ENCODE measurements at regions not wholly inside any gene's neighbourhood (a gene's known extent, or its start where the extent isn't known, plus 50 kb on each side); places are given as distances from the start of the nearest gene placed in this dataset.

GRCh38 chr2:240364582-240364960 is 70.9 kb upstream of the GPC1 start:
- DNase-seq: no peak

DNA sequence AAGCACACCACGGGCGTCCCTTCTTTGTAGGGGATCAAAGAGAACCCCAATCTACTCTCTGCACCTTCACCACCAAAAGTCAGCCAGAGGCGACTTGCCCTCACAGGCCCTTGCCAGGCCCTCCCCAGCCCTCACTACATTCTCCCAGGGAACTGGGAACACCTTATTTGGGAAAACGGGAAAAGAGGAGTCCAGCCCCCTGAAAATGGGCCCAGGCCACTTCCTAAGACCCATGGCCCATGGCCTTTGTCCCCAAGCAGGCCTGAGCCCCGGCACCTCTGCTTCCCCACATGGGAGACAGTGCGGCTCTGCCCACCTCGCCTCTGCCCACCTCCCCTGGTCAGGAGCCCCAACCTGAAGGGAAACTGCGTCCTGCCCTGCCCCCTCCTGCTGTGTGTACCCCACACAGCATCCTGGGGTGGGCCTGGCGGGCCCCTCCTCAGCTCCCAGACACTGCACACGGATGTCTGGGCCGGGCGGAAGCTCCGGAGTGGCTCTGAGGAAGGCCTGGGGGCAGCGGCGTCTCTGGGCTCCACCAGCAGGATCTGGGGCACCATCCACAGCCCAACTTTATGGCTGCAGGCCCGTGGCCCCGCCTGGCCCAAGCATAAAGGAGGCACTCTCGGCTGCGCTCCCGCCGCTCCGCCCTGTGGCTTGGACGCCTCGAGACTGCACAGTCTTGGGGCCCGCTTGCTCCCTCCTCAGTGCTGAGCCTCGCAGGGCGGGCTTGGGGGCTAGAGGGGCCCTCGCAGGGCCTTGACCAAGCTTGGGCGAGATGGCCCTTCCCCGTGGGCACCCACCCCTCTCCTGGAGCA is 70.3 kb upstream of the GPC1 start:
- DNase-seq: no peak

DNA sequence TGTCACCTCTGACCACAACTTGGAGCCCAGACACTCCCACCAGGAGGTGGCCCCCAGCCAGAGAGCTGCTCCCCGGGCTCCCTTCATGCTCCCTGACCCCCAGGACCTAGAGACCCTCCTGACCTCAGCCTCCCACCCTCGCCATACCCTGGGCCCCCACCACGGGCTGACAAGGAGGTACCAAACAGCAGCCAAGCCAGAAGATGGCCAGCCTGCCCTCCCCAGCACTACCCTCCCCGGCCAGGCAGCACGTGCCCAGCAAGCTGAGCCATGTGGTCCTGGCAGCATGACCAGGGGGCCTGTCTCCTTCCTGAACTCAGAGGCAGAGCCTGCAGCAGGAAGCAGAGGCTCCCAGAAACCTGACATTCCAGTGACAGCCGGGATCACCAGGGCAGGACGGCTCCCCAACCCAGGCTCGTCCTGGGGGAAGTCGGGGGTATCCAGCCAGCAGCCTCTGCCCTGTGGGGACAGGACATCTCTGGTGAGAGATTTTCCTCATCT is 69.4 kb upstream of the GPC1 start:
- DNase-seq: no peak

DNA sequence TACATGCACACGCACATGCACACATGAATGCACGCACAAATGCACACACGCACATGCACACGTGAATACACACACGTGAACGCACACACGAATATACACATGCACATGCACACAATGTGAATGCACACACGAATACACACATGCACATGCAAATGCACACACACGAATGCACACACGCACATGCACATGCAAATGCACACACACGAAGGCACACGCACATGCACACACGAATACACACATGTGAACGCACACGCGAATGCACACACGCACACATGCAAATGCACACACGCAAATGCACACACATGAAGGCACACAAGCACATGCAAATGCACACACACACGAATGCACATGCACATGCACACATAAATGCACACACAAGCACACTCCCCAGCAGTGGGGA is 68.6 kb upstream of the GPC1 start:
- no peak for DNase-seq

GRCh38 chr2:240367721-240368120 is 67.7 kb upstream of the GPC1 start:
- no peak for DNase-seq

GRCh38 chr2:240368781-240369331 is 66.6 kb upstream of the GPC1 start:
- DNase-seq: no peak

GRCh38 chr2:240369335-240369734 is 66.1 kb upstream of the GPC1 start:
- DNase-seq: no peak

DNA sequence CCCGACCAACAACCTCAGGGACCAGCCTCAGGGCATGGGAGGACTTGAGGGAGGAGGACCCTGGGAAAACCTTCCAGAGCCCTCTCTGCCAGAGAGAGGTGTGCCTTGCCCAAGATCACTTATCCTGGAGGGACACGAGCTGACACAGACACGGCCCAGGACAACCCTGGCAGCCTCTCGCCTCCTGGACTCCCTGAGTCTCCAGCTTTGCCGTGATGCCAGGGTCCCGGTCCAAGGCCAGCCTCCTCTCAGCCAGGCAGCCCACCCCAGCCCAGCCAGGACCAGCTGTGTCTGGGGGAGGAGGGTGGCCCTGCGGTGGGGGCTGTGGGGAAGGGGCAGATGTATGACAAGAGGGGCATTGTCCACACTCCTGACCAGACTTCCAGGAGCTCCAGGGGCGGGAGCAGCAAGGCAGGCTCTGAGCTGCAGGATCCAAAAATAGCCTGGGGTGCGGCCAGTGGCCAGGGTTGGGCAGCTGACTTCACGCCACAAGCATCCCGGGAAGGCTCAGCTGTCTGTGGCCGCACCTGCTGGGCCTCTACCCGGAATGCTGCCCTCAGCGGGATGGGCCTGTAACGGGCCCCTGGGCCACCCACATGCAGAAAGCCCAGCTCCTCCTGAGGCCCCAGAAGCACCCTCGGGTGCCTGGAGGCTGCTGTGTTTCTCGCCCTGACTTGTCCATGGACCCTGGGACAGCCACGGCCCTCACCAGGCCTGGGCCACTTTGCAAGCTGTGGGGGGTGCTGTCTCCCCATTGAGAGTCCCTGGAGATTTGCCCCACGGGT is 65.5 kb upstream of the GPC1 start:
- no peak for DNase-seq

DNA sequence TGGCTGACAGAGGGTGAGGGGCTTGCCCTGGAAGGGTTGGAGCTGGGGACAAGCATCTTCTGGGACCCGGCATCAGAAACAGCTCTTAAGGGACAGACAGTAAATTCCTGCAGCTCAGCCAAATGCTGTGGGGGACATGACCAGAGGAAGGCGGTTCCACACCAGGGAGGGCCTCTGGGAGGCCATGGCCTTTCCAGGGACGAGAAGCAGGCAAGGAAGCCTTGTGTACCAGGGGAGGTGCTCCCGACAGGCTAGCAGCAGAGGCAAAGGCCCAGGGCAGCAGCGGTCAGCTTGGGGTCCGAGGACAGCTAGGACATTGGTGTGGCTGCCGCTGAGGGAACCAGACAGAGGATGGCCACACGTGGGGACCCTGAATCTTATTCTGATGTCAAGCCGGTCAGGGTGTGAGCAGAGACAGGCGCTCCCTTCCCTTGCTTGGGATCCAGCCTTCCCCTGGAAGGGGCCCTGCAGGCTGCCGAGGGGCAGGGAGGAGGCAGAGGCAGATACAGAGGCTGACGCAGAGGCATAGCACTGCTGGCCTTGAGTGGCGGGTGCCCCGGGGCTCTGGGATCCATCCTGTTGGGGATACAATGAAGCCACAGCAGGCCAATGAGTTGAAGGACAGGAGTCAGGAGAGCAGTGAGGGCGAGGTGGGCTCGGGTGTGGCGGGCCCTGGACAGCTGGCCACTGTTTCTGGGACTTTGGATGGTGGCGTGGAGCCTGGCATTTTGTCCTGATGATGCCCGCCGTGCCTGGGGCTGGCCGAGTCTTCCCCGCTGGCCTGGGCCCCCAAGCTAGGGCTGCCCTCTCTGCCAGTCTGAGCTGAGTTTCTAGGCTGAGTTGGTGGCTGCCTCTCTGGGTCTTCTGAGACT is 64.1 kb upstream of the GPC1 start:
- DNase-seq: no peak

DNA sequence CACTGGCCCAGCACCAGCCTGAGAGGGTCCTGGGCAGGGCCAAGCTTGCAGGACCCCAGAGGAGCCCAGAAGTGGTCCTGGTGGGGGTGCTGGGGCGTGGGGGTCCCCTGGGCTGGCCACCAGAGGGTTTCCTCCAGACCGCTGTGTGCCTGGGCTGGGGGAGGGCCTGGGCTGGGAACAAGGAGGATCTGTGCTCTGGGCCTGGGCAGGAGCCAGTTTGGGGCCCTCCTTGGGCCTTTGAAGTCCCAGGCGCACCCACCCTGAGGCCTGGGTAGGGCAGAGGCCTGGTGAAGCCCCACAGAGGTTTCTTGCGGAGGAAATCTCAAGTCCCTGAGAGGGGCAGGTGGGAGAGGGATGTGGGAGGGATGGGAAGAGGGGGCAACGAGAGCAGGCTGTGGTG is 63.4 kb upstream of the GPC1 start:
- no peak for DNase-seq

DNA sequence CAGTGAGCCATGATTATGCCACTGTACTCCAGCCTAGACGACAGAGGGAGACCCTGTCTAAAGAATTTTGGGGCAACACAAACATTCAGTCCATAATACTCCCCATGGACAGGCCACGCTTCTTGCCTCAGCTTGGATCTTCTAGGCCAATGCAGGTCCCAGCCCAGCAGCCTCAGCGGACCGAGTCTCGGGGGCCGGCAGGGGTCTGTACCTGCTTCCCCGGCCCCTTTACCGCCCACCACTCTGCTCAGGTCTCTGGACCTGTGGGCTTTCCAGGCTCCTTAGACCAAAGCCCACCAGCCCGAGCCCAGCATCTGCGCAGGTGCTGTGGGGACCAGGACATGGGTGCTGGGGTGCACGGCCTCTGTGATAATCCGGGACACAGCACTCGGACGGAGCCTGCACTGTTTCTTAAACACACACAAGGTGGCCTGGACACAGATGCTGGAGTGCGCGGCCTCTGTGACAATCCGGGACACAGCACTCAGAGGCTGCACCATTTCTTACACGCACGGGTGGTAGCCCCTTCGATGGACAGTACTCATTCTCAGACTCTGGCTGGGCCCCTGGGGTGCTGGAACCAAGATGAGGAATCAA is 62.1 kb upstream of the GPC1 start:
- no peak for DNase-seq

DNA sequence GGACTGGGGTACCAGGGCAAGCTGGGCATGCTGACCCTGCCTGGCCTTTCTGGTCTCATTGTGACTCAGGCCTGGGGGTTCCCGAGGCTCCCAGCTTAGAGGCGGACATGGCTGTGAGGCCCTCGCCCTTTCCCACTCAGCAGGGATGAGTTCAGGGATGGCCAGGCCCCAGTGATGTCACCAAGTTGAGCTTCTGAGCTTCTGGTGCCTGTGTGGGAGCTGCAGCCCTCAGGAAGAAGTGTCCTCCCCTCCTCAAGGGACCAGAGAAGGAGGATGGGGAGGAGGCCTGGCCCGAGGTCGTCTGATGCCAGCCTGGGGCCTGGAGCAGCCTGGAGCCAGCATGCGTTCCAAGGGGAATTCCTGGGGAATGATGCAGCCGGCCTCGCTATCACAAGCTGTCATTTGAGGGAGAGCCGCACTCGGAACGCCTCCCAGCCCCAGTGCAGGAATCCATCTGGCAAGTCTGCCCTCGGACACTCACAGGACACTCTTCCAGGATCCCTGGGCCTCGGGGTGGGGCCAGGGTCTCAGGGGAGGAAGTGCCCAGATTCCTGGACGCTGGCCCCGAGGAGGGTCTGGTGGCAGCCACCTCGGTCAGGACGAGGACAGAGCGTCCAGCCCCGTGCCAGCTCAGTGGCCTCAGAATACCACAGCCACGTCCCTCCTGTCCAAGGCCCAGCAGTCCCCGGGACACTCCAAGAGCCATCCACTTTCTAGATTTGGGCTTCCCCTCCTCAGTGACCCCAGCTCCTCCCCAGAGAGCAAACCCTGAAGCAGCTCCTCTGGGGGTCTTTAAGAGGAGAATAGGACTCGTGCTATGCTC is 61.2 kb upstream of the GPC1 start:
- no peak for DNase-seq

DNA sequence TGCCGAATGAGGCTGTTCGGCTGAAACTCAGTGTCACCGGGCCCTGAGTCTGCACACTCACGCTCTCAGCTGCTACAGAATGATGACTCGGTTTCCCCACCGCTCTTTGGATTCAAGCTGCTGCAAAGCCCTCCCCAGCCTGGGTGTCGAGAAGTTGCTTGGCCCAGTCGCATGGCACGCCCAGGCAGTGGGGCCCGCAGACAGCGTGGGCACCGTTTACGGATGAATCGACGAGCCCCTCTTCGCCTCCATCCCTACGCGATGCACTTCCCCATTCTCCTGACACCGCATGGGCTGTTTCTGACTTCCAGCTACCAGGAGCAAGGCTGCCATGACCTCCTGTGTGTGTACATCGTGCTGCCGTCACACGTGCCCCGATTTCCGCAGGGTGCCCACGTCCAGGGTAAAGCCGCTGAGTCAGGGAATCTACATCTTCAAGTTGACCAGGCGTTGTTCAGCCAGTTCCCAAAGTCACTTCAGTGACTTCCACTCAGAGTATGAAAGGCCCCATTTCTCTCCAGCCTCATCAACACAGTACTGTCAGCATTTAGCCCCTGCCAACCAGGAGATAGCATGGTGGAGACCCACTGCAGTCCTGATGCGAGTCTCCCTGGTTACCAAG is 60.3 kb upstream of the GPC1 start:
- DNase-seq: no peak

DNA sequence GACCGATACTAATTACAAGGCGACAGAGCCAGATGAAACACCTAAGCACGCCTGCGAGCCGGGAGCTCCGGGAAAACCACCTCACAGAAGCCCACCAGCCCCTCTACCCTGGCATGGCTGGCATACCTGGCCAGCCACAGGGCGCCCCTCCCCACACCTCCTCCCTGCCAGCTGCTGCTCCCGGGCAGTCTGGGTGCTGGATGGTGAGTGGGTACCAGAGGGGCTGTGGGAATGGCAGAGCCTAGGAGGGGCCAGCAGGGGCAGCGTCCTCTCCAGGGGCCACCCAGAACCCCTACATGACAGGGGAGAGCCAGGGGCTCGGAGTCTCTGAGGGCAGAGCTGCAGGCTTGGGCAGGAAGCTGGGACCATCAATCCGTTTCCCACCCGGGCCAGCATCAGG is 58.7 kb upstream of the GPC1 start:
- DNase-seq: no peak

DNA sequence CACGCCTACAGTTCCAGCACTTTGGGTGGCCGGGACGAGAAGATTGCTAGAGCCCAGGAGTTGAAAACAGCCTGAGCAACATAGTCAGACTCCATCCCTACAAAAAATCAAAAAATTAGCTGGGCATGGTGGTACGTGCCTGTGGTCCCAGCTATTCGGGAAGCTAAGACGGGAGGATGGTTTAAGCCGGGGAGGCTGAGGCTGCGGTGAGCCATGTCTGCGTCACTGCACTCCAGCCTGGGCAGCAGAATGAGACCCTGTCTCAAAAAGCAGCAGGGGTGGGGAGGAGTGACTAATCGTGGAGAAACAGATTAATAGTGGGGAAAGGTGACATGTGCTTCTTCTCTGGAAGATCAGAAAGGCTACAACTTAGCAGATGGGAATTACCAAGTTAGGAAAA is 58.1 kb upstream of the GPC1 start:
- no peak for DNase-seq

- no peak for DNase-seq
These were observed 56.3 kb upstream of the GPC1 start for GRCh38 chr2:240379089-240379636.

DNA sequence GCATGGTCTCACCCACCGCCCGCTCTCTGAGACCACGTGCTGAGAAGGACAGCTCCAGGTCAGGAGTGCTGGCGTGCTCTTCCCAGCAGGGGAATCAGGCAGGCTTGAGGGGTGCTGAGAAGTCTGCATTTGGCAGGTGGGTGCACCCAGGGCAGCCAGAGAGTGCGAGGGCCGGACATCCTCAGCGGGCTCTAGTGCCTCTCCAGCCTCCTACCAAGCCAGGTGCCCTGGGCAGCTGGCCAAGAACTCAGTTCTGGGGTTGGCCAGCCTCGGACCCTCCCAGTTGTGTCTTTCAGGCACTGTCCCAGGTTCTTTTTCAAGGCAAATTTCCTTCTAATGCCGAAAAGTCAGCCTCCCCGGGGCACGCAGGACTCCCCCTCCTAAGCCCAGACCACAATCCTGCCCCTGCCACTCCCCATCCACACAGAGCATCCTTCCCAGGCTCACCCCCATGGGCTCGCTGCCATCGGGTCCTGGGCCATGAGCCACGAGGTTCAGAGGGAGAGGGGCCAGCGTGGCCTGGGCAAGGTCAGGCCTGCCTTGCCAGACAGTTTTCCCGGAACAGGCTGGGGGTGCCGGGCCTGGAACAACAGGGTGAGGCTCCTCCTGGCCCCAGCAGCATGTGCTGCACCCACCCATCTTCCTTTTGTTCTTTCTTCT is 52.2 kb upstream of the GPC1 start:
- no peak for DNase-seq

- no peak for DNase-seq
These were observed 51.4 kb upstream of the GPC1 start for GRCh38 chr2:240383871-240384700.

DNA sequence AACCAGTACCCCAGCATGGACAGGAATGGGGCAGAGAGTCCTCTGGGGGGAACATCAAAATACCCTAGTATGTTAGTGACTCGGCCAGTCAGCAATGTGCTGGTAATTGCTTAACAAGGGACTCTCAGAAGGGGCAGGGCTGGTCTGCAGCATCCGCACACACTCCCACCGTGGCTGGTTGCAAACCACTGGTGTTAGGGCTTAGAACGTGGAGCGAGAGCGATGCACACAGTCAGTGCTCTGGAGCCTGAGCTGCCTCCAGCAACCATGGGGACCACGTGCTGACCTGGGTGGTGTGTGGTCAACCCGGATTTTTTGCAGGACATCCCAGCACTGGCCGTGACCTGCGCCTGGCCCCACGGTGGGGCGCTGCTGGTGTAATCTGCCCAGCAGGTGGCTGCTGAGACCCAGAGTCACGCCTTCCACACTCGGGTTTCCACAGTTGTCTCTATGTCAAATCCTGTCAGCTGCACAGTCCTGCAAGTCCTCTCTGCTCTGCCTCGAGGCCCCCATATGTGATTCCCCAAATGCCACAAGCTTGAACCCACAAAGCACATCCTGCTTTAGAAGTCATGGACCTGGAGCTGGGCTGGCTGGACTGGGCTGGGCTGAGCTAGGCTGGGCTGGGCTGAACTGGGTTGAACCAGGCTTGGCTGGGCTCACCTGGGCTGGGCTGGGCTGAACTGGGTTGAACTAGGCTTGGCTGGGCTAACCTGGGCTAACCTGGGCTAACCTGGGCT is 50.6 kb upstream of the GPC1 start:
- no peak for DNase-seq
